ENCODE measurements at regions not wholly inside any gene's neighbourhood (a gene's known extent, or its start where the extent isn't known, plus 50 kb on each side); places are given as distances from the start of the nearest gene placed in this dataset.

GRCh38 chr4:72902354-72902753, 167.2 kb downstream of the COX18 start:
- intact Hi-C loops (cut with DNase I; ENCODE audit: low total_unique reads) = no loop called here
- DNase-seq = no peak
- no peaks in the 10 kb centered on the region for H3K9me3 ChIP-seq
- no peaks in the 10 kb centered on the region for H3K27me3 ChIP-seq
- no peaks in the 10 kb centered on the region for H3K4me1 ChIP-seq
- 0 to 91% (median 43%) methylated on average over 1 of the region's 1 CpG for WGBS, 5 donors
- H3K4me3 ChIP-seq = no peak overlapping the region
- H3K27ac ChIP-seq = no peak overlapping the region
- no peaks in the 10 kb centered on the region for H3K36me3 ChIP-seq
- TF ChIP-seq EP300 (IDR thresholded peaks at IDR 0.05) (no peak), POLR2A (IDR thresholded peaks at IDR 0.05) (no peak), CTCF (IDR thresholded peaks at IDR 0.05) (no peak), POLR2AphosphoS5 (IDR thresholded peaks at IDR 0.05) (no peak)

GRCh38 chr4:72901553-72901952, 168.0 kb downstream of the COX18 start:
- no peak for DNase-seq
- Histone ChIP-seq H3K9me3 (no peaks in the 10 kb centered on the region), H3K27ac (no peak overlapping the region), H3K27me3 (no peaks in the 10 kb centered on the region), H3K4me1 (no peaks in the 10 kb centered on the region), H3K4me3 (no peak overlapping the region), H3K36me3 (no peaks in the 10 kb centered on the region)
- TF ChIP-seq EP300 (IDR thresholded peaks at IDR 0.05) = no peak
- TF ChIP-seq CTCF (IDR thresholded peaks at IDR 0.05) = no peak
- no peak for TF ChIP-seq POLR2A (IDR thresholded peaks at IDR 0.05)
- TF ChIP-seq POLR2AphosphoS5 (IDR thresholded peaks at IDR 0.05) = no peak
- intact Hi-C loops (cut with DNase I; ENCODE audit: low total_unique reads) = no loop called here
- 45 to 89% (median 68%) methylated on average over 2 of the region's 2 CpGs for WGBS, 5 donors

GRCh38 chr4:72900952-72901351, 168.6 kb downstream of the COX18 start:
- intact Hi-C loops (cut with DNase I; ENCODE audit: low total_unique reads) = no loop called here
- peak in 1 of 2 donors; percentile 12 for DNase-seq
- H3K4me1 ChIP-seq = no peaks in the 10 kb centered on the region
- TF ChIP-seq CTCF (IDR thresholded peaks at IDR 0.05) (no peak), EP300 (IDR thresholded peaks at IDR 0.05) (no peak), POLR2A (IDR thresholded peaks at IDR 0.05) (no peak), POLR2AphosphoS5 (IDR thresholded peaks at IDR 0.05) (no peak)
- no peak overlapping the region for H3K4me3 ChIP-seq
- H3K36me3 ChIP-seq = no peaks in the 10 kb centered on the region
- no peaks in the 10 kb centered on the region for H3K27me3 ChIP-seq
- no peak overlapping the region for H3K27ac ChIP-seq
- H3K9me3 ChIP-seq = no peaks in the 10 kb centered on the region
- WGBS, 5 donors = 52 to 67% (median 59%) methylated on average over 2 of the region's 2 CpGs

GRCh38 chr4:72899621-72900020, 169.9 kb downstream of the COX18 start:
- Histone ChIP-seq H3K27me3 (no peaks in the 10 kb centered on the region), H3K36me3 (no peaks in the 10 kb centered on the region), H3K4me3 (no peak overlapping the region), H3K4me1 (no peaks in the 10 kb centered on the region), H3K27ac (no peak overlapping the region), H3K9me3 (no peaks in the 10 kb centered on the region)
- 57 to 69% (median 64%) methylated on average over 3 of the region's 3 CpGs for WGBS, 5 donors
- TF ChIP-seq CTCF (IDR thresholded peaks at IDR 0.05) (no peak), POLR2A (IDR thresholded peaks at IDR 0.05) (no peak), EP300 (IDR thresholded peaks at IDR 0.05) (no peak), POLR2AphosphoS5 (IDR thresholded peaks at IDR 0.05) (no peak)
- DNase-seq = no peak
- intact Hi-C loops (cut with DNase I; ENCODE audit: low total_unique reads) = no loop called here

Measured in stomach (tissue), 8 donors.